NCI-H1694 treated with DMSO at 0.1 percent for 48 hours (cell line): ENCODE measurements at regions not wholly inside any gene's neighbourhood (a gene's known extent, or its start where the extent isn't known, plus 50 kb on each side); places are given as distances from the start of the nearest gene placed in this dataset.

Experiments used
- DNase-seq: peaks from one replicate; lab custom pipeline; 2025; lab: John Stamatoyannopoulos, UW

GRCh38 chr3:54071601-54072000, 50.8 kb upstream of the CACNA2D3 start:
- no peak for DNase-seq

- DNase-seq: no peak
Measured at GRCh38 chr3:54069961-54070360, 52.4 kb upstream of the CACNA2D3 start.

GRCh38 chr3:54067055-54067698, 55.2 kb upstream of the CACNA2D3 start:
- no peak for DNase-seq

GRCh38 chr3:54066253-54066652, 56.1 kb upstream of the CACNA2D3 start:
- DNase-seq: no peak

DNA sequence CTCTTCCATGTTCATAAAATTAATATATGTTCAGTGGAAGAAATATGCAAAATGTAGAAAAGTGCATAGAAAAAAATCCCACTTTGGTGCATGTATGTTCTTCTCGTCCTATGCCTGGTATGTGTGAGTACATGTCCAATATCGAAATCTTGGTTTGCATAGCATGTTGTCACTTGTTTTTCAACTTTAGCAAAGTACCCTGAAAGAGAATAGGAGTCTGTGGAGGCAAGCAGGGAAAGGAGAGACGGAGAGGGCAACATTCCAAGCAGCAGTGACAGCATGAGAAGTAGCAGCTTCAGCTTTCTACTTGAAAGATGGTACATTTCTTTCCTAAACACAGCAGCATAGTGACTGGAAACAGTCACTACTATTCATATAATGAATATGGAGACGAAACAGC, 56.8 kb upstream of the CACNA2D3 start:
- DNase-seq: no peak

DNA sequence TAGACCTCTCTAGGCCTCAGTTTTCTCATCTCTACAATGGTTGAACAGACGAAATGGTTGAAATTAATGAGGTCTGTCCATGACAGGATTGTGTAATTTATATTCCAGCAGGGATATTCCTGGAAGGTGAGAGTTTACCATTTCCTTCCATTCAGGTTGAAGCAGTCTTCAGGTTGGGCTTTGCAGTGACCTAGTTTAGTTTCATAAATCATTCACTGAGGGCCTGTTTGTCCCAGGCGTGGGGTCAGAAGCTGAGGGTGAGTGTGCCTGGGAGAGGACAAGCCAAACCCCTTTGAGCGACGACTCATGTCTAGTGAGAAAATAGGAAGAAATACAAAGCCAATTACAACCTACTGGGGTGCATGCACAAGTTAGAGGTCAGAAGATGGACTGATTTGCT, 57.2 kb upstream of the CACNA2D3 start:
- DNase-seq: no peak

- no peak for DNase-seq
Measured at GRCh38 chr3:54064486-54064885, 57.9 kb upstream of the CACNA2D3 start.

DNA sequence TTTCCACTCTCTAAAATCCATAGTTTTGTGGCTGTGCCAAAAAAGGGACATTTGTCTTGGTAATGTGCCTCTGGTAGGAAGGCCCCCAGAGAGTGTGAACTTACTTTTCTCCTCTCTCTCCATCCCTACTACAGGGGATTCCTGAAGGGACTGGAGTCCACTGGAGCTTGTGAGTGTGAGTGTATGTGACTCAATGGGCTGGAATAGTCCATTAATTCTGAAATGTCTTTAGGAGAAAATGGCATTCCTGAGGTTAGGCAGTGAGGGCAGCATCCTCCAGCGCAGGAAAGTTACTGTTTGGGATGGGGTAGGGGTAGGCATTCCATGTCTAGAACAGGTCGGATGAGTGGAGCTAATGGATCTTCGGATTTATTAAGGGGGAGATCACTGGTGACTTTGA, 59.8 kb upstream of the CACNA2D3 start:
- no peak for DNase-seq

GRCh38 chr3:54056521-54056920, 65.8 kb upstream of the CACNA2D3 start:
- no peak for DNase-seq

GRCh38 chr3:54053882-54054281, 68.5 kb upstream of the CACNA2D3 start:
- DNase-seq: no peak

GRCh38 chr3:54053211-54053610, 69.1 kb upstream of the CACNA2D3 start:
- DNase-seq: no peak

GRCh38 chr3:54047568-54047967, 74.8 kb upstream of the CACNA2D3 start:
- no peak for DNase-seq

GRCh38 chr3:54046641-54047214, 75.6 kb upstream of the CACNA2D3 start:
- no peak for DNase-seq

DNA sequence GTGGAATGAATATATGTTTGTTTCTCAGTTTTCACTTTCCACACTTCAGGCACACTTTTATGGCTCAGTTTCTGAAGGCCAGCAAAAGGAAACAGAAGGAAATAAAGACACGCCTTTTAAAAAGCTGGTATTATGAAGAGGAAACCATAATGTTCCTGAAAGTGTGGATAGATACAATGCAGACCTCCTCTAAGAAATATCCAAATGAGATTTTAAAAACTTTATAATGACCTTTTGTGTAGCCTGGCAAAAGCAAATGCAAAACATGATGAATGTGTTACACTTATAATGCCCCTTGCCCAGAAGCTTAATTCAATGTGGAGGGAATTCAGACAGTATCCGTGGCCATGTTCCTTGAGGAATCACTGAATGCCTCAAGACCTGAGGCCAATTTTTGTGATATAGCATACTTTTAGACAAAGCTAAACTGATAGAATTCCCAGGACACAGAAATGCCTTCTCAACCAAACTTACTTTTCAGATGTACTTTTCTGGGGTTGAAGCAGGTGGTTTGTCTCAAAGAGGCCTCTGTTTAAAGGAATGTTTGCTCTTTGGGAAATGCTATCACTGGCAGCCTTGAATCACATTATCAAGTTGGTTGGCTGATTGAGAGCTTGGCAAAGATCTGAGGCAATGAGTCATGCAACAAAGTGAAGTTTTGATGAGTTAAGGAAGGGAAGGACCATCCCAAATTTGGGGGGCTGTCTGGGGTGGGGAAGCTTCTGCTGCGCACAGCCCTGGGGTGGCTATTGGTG, 77.1 kb upstream of the CACNA2D3 start:
- DNase-seq: no peak

GRCh38 chr3:54042259-54042823, 80.0 kb upstream of the CACNA2D3 start:
- DNase-seq: no peak

DNA sequence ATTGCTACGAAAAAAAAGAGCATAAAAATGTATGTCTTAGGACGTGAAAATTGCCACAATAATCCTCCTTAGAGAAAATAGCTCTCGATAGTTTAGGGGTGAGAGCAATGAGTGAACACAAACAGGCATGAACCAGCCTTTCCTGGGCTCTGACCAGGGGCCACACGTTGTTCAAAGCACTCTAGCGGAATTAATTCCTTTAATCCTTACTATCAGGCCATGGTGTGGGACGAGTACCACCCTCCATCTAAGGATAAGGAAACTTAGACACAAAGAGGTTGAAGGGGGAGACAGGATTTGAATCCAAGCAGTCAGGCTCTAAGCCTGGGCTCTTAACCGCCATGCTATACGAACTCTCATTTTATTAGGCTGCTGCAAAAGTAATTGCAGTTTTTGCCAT, 81.9 kb upstream of the CACNA2D3 start:
- DNase-seq: no peak

GRCh38 chr3:54038391-54038790, 84.0 kb upstream of the CACNA2D3 start:
- DNase-seq: no peak

- no peak for DNase-seq
Measured at GRCh38 chr3:54036543-54036942, 85.8 kb upstream of the CACNA2D3 start.

- no peak for DNase-seq
Measured at GRCh38 chr3:54034971-54035370, 87.4 kb upstream of the CACNA2D3 start.

DNA sequence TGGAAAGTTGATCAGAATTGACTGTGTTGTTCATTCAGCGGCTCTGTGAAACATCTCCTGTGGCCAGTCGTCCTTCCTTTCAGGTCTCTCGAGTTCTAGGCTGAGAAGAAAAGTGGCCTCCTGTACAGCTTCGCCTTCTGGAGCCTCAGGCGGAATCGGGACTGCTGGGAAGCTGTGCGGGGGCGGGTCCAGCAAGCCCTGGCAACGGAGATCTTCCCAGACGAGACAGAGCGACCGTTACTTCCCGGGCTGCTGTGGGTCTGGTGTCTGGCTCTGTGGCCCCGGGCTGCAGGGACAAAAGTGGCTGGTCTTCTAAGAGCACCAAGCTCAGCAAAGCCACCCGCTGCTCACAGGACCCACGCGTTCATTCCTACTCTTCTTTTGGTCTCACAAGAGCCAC, 88.6 kb upstream of the CACNA2D3 start:
- DNase-seq: no peak

- no peak for DNase-seq
Measured at GRCh38 chr3:54032598-54032997, 89.8 kb upstream of the CACNA2D3 start.

DNA sequence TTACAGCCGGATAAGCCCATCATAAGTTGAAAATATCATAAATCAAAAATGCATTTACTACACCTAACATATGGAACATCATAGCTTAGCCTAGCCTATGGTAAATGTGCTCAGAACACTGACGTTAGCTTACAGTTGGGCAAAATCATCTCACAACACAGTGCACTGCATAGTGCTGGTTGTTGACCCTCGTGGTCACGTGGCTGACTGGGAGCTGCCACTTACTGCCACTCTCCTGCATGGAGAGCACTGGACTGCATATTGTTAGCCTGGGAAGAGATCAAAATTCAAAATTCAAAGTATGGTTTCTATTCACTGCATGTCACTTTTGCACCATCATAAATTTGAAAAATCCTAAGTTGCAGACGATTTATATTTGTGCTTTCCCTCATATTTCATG, 94.0 kb upstream of the CACNA2D3 start:
- DNase-seq: no peak

GRCh38 chr3:54026543-54026942, 95.8 kb upstream of the CACNA2D3 start:
- no peak for DNase-seq
